ENCODE measurements at regions not wholly inside any gene's neighbourhood (a gene's known extent, or its start where the extent isn't known, plus 50 kb on each side); places are given as distances from the start of the nearest gene placed in this dataset.

DNA sequence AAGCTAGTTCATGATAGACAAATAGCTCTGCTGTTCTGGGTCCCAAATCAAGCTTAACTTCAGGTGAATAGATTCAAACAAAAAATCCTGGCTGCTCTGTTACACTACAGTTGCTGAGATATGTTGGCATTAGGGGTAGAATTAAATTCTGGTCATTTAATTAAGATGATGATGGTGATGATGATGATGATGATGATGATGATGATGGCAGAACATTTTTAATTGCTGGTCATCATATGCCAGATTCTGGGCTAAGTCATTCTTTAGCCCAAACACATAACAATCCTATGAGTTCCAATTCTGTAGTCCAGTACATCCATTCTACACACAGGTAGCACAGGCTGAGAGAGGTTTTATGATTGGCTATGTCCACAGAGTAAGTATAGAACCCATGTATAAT is 741.5 kb downstream of the STIM2 start:
- Histone ChIP-seq H3K4me3 (replicated peaks; ENCODE audit: low read depth, low read length) (no peak overlapping the region), H3K27me3 (replicated peaks; ENCODE audit: control insufficient read depth, insufficient read depth, low read length) (no peaks in the 10 kb centered on the region), H3K36me3 (ENCODE audit: control insufficient read depth, insufficient read depth, low read length) (no peaks in the 10 kb centered on the region)
- TF ChIP-seq, protein P1, sequence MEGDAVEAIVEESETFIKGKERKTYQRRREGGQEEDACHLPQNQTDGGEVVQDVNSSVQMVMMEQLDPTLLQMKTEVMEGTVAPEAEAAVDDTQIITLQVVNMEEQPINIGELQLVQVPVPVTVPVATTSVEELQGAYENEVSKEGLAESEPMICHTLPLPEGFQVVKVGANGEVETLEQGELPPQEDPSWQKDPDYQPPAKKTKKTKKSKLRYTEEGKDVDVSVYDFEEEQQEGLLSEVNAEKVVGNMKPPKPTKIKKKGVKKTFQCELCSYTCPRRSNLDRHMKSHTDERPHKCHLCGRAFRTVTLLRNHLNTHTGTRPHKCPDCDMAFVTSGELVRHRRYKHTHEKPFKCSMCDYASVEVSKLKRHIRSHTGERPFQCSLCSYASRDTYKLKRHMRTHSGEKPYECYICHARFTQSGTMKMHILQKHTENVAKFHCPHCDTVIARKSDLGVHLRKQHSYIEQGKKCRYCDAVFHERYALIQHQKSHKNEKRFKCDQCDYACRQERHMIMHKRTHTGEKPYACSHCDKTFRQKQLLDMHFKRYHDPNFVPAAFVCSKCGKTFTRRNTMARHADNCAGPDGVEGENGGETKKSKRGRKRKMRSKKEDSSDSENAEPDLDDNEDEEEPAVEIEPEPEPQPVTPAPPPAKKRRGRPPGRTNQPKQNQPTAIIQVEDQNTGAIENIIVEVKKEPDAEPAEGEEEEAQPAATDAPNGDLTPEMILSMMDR (IDR thresholded peaks at IDR 0.05; ENCODE audit: insufficient read depth, low read length, poor library complexity, severe bottlenecking) = no peak
- no peak for DNase-seq (ENCODE audit: extremely low read depth, insufficient read length)

DNA sequence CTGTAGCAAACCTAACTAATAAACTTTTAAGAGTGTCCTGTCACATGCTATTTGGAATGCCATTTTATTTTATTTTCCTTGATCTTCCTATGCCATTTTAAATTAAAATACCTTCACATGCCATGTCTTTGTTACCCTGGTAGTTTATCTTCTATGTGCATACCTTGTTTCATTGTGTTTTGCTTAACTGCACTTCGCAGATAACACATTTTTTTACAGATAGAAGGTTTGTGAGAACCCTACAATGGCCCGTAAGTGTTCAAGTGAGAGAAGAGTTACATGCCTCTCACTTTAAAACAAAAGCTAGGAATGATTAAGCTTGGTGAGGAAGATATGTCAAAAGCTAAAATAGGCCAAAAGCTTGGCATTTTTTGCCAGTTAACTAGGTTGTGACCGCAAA is 744.1 kb downstream of the STIM2 start:
- H3K36me3 ChIP-seq (ENCODE audit: control insufficient read depth, insufficient read depth, low read length) = no peaks in the 10 kb centered on the region
- H3K27me3 ChIP-seq (replicated peaks; ENCODE audit: control insufficient read depth, insufficient read depth, low read length) = no peaks in the 10 kb centered on the region
- DNase-seq (ENCODE audit: extremely low read depth, insufficient read length) = no peak
- TF ChIP-seq, protein P1 (IDR thresholded peaks at IDR 0.05; ENCODE audit: insufficient read depth, low read length, poor library complexity, severe bottlenecking) = no peak
- H3K4me3 ChIP-seq (replicated peaks; ENCODE audit: low read depth, low read length) = no peak overlapping the region

DNA sequence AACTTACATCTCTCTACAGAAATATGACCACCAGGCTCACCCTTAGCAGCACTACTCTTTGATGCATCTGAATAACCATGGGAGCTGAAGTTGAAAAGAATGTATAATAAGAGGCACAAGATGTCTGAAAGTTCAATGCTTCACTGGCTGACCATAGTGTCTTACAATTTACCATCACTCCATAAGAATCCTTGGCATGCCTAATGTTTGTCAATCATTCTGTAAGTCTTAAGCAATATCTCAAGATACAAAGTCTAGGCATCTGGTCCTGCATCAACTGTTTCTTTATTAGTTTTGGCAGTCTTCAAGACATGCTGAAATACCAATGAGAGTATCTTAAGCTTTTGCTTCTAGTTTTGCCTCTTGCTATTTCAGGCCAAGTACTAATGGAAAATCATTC is 755.5 kb downstream of the STIM2 start:
- no peak for DNase-seq (ENCODE audit: extremely low read depth, insufficient read length)
- H3K36me3 ChIP-seq (ENCODE audit: control insufficient read depth, insufficient read depth, low read length) = no peaks in the 10 kb centered on the region
- H3K27me3 ChIP-seq (replicated peaks; ENCODE audit: control insufficient read depth, insufficient read depth, low read length) = no peaks in the 10 kb centered on the region
- TF ChIP-seq, protein P1 (IDR thresholded peaks at IDR 0.05; ENCODE audit: insufficient read depth, low read length, poor library complexity, severe bottlenecking) = no peak
- no peak overlapping the region for H3K4me3 ChIP-seq (replicated peaks; ENCODE audit: low read depth, low read length)

DNA sequence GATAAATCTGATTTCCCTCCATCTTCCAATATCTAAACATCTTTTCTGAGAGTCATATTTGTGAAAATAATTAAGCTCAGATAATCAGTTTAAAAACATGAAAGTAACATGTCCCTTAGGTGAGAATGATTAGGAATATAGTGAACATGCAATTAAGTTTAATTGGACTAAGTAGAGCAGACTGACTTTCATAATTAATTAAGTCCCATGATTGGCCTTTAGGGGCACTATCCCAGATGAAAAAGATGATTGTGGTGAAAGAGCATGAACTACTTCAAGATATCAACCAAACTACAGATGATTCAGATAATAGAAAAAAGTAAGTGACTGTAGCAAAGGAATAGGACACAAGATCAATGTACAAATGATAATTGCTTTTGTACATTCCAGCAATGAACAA is 758.8 kb downstream of the STIM2 start:
- no peak overlapping the region for H3K4me3 ChIP-seq (replicated peaks; ENCODE audit: low read depth, low read length)
- DNase-seq (ENCODE audit: extremely low read depth, insufficient read length) = no peak
- H3K27me3 ChIP-seq (replicated peaks; ENCODE audit: control insufficient read depth, insufficient read depth, low read length) = no peaks in the 10 kb centered on the region
- TF ChIP-seq, protein P1 (IDR thresholded peaks at IDR 0.05; ENCODE audit: insufficient read depth, low read length, poor library complexity, severe bottlenecking) = no peak
- no peaks in the 10 kb centered on the region for H3K36me3 ChIP-seq (ENCODE audit: control insufficient read depth, insufficient read depth, low read length)

DNA sequence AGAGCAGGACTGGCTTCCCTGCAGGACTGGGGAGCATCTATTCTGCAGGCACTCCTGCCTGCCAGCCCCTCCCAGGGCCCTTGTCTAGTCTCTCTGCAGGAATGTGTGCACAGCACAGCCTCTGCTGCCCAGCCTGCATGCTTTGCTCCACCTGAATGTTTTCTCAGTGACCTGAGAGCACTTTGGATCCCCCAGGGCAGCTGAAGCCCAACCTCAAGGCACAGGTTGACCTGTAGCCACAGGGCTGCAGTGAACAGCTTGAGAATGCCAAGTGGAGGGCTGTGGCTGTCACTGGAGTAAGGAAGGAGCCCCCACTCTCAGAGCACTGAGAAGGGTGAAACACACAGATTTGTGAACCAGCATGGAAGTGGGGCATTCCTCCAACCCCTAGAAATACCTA is 760.2 kb downstream of the STIM2 start:
- Histone ChIP-seq H3K27me3 (replicated peaks; ENCODE audit: control insufficient read depth, insufficient read depth, low read length) (no peaks in the 10 kb centered on the region), H3K36me3 (ENCODE audit: control insufficient read depth, insufficient read depth, low read length) (no peaks in the 10 kb centered on the region), H3K4me3 (replicated peaks; ENCODE audit: low read depth, low read length) (no peak overlapping the region)
- DNase-seq (ENCODE audit: extremely low read depth, insufficient read length) = no peak
- TF ChIP-seq, protein P1 (IDR thresholded peaks at IDR 0.05; ENCODE audit: insufficient read depth, low read length, poor library complexity, severe bottlenecking) = no peak

DNA sequence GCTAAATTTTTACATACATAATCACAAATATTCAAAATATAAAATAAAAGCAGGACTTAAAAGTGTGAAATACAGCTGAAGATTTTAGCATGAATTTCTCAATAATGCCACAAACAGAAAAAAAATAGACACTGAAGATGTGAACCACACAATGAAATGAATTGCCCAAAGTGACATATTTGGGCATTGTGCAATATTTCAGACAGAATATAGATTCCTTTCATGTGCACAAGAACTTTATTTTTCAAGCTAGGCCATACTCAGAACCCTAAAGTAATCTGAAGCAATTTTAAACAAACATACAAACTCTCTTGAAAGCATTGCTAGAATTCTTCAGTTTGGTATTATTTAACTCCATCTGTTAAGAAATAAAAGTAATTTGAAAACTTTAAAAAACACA is 764.1 kb downstream of the STIM2 start:
- H3K27me3 ChIP-seq (replicated peaks; ENCODE audit: control insufficient read depth, insufficient read depth, low read length) = no peaks in the 10 kb centered on the region
- DNase-seq (ENCODE audit: extremely low read depth, insufficient read length) = no peak
- TF ChIP-seq, protein P1 (IDR thresholded peaks at IDR 0.05; ENCODE audit: insufficient read depth, low read length, poor library complexity, severe bottlenecking) = no peak
- no peak overlapping the region for H3K4me3 ChIP-seq (replicated peaks; ENCODE audit: low read depth, low read length)
- H3K36me3 ChIP-seq (ENCODE audit: control insufficient read depth, insufficient read depth, low read length) = no peaks in the 10 kb centered on the region
